ENCODE measurements at regions not wholly inside any gene's neighbourhood (a gene's known extent, or its start where the extent isn't known, plus 50 kb on each side); places are given as distances from the start of the nearest gene placed in this dataset.

DNA sequence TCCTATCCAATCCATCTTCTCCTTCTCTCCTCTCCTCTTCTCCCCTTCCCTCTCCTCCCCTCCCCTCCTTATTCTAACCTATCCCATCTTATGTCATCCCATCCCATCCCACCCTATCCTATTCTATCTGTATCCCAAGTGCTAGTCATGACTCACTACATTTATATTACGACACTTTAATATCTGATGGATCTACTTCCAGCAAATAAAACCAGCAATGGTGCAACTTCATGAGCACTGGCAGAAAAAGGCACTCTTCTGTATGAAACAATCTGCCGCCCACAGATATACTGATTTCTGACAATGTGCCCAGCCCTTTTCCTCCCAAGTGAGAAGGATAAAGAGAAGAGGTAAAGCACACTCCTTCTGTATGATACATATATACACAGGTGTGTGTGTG is 86.6 kb upstream of the ANKH start:
- TF ChIP-seq, protein P1, sequence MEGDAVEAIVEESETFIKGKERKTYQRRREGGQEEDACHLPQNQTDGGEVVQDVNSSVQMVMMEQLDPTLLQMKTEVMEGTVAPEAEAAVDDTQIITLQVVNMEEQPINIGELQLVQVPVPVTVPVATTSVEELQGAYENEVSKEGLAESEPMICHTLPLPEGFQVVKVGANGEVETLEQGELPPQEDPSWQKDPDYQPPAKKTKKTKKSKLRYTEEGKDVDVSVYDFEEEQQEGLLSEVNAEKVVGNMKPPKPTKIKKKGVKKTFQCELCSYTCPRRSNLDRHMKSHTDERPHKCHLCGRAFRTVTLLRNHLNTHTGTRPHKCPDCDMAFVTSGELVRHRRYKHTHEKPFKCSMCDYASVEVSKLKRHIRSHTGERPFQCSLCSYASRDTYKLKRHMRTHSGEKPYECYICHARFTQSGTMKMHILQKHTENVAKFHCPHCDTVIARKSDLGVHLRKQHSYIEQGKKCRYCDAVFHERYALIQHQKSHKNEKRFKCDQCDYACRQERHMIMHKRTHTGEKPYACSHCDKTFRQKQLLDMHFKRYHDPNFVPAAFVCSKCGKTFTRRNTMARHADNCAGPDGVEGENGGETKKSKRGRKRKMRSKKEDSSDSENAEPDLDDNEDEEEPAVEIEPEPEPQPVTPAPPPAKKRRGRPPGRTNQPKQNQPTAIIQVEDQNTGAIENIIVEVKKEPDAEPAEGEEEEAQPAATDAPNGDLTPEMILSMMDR (IDR thresholded peaks at IDR 0.05; ENCODE audit: low read depth, low read length, poor library complexity, severe bottlenecking), result no peak
- no peak for TF ChIP-seq EZH2phosphoT487 (IDR thresholded peaks at IDR 0.05; ENCODE audit: borderline replicate concordance, low read length)

Data from DOHH2 (cell line).